ENCODE measurements at regions not wholly inside any gene's neighbourhood (a gene's known extent, or its start where the extent isn't known, plus 50 kb on each side); places are given as distances from the start of the nearest gene placed in this dataset.

GRCh38 chr2:8403876-8404275 lies 278.0 kb upstream of the ID2 start:
- TF ChIP-seq CTCF (IDR thresholded peaks at IDR 0.05) (no peak), POLR2AphosphoS5 (IDR thresholded peaks at IDR 0.05) (no peak)
